DND-41 (cell line): ENCODE measurements at regions not wholly inside any gene's neighbourhood (a gene's known extent, or its start where the extent isn't known, plus 50 kb on each side); places are given as distances from the start of the nearest gene placed in this dataset.
"Not testable (repeated sequence)": the region's sequence is repeated elsewhere in the genome, so short reads cannot be mapped to it uniquely, and the experiment has no call there.

Experiments
- ATAC-seq: fragments of 200-7000 bp; cut with Tn5 transposase; 3 replicates; pipeline ENCODE4 v1.9.1; 2021; ENCODE audit warnings: low read depth; ENCODE audit not compliant: insufficient read depth
- DNase-seq: peaks from one replicate; pipeline ENCODE4 v3.0.0-alpha.2; 2020
- H2AFZ ChIP-seq: 2 replicates; pipeline ENCODE4 v1.6.0; 2012; ENCODE audit warnings: low read depth, low read length
- H3K27ac ChIP-seq: 2 replicates; pipeline ENCODE4 v1.5.1; 2012; ENCODE audit warnings: low read length, inconsistent platforms
- H3K27me3 ChIP-seq: fragments of 200-600 bp; sonication (generic); 2 replicates; pipeline ENCODE4 v1.6.0; 2012; ENCODE audit warnings: low read length, mild to moderate bottlenecking, inconsistent platforms; ENCODE audit not compliant: insufficient read depth, poor library complexity
- H3K36me3 ChIP-seq: 2 replicates; pipeline ENCODE4 v1.5.1; 2012; ENCODE audit warnings: low read length, inconsistent platforms; ENCODE audit not compliant: insufficient read depth
- H3K4me1 ChIP-seq: 2 replicates; pipeline ENCODE4 v1.5.1; 2012; ENCODE audit warnings: mild to moderate bottlenecking, low read length; ENCODE audit not compliant: insufficient read depth
- H3K4me2 ChIP-seq: 2 replicates; pipeline ENCODE4 v1.6.0; 2012; ENCODE audit warnings: mild to moderate bottlenecking, moderate library complexity, low read length, inconsistent platforms; ENCODE audit not compliant: insufficient read depth
- H3K4me3 ChIP-seq, 2 experiments: fragments of 200-600 bp in 1 of 2; shearing (Covaris generic) in 1 of 2; 2 replicates each; pipeline ENCODE4 v1.5.1; 2012 to 2016; ENCODE audit warnings: inconsistent platforms in 2 of 2, low read length in 2 of 2, mild to moderate bottlenecking in 2 of 2, low read depth in 1 of 2, moderate library complexity in 1 of 2
- H3K79me2 ChIP-seq: 2 replicates; pipeline ENCODE4 v1.6.0; 2012; ENCODE audit warnings: low read length, inconsistent platforms; ENCODE audit not compliant: insufficient read depth
- H3K9ac ChIP-seq: 2 replicates; pipeline ENCODE4 v1.6.0; 2012; ENCODE audit warnings: low read depth, mild to moderate bottlenecking, inconsistent platforms, low read length, moderate library complexity
- H3K9me3 ChIP-seq: 2 replicates; pipeline ENCODE4 v1.5.1; 2012; ENCODE audit warnings: low read length, moderate library complexity, mild to moderate bottlenecking, inconsistent platforms; ENCODE audit not compliant: insufficient read depth, severe bottlenecking
- H4K20me1 ChIP-seq: 2 replicates; pipeline ENCODE4 v1.6.0; 2012; ENCODE audit warnings: low read length; ENCODE audit not compliant: insufficient read depth

DNA sequence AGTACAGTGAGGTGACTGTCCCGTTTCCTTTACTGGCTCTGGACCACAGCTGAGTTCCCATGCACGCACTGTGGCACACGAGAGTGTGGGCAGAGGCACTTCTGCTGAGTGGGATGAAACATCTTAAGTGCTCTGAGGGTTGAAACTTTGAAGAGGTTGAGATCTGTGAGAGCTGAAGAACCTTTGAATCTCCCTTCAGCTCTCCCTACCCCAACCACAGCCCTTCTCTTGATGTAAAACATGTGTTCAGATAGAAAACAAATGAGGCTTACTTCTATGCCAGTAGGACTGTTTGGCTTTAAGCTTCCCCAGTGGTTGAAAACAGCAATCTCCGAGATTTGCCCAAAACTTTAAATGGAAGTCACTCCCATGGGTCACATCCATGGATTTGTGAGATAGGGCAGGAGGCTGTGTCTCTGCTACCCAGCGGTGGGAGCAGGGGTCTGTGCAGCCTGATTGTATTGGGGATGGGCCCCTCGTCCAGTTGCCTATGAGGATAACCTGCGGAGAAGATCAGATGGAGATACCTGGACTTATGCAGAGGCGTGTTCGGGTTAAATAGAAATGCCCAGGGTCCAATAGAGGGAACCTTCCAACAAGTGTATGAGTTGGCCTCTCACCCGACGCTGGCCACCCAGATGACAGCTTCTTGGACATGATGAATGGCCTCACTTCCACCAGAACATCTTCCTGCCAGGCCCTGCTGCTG, 178.0 kb upstream of the PLGLB2 start:
- H3K27ac ChIP-seq = not testable (repeated sequence)

DNA sequence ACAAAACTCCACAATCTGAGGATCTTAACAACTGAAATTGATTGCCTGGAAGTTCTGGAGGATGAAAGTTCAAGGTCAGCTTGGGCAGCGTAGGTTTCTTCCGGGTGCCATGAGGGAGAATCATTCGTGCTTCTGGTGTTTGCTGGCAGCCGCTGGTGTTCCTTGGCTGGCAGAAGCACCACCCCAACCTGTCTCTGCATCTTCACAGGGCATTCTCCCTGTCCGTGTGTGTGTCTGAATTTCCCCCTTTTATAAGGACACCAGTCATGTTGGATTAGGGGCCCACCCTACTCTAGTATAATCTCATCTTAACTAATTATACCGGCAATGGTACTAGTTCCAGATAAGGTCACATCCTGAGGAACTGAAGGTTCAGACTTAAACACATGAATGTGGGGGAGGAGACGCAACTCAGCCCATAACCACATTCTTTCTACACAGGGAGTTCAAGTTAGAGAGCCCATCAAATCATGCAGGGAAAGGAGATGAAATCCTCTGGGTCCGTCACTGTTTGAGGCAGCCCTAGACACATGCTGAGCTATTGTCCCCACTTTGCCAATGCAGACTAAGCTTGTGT, 175.9 kb upstream of the PLGLB2 start:
- H3K36me3 ChIP-seq, DNase-seq, H4K20me1 ChIP-seq, H3K4me1 ChIP-seq, H3K79me2 ChIP-seq, H3K9me3 ChIP-seq, H3K4me2 ChIP-seq, H3K9ac ChIP-seq, H3K27me3 ChIP-seq, H3K4me3 ChIP-seq, H2AFZ ChIP-seq, H3K27ac ChIP-seq, ATAC-seq: not testable (repeated sequence)

More for the DNA sequence above, 178.0 kb upstream of the PLGLB2 start:
- H3K9me3 ChIP-seq, H3K9ac ChIP-seq, H3K36me3 ChIP-seq, H3K4me3 ChIP-seq, H3K4me2 ChIP-seq, H3K79me2 ChIP-seq, H2AFZ ChIP-seq, H3K4me1 ChIP-seq, DNase-seq, H4K20me1 ChIP-seq, H3K27me3 ChIP-seq: not testable (repeated sequence)
- peak; percentile 81 for ATAC-seq

DNA sequence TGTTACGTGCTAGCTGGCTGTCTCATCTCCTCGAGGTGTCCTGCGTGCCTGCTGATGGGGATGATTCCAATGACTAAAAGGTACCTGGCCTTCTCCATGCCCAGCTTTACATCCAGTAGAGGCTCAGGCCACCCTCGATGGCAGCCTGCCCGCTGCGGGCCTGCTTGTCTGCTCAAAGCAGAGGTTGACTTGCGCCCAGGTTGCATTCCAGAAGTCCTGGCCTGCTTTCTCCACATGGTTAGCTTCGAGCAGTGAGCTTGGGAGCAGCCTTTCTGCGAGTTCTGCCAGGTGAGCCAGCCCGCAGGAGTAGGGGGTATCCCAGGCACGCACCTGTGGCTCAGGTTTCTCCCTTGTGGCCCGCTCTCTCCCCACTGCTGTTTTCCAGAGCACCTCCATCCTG, 175.0 kb upstream of the PLGLB2 start:
- not testable (repeated sequence) for H3K4me3 ChIP-seq, H3K27me3 ChIP-seq, H3K4me1 ChIP-seq, H3K36me3 ChIP-seq, H3K79me2 ChIP-seq, H3K27ac ChIP-seq, H4K20me1 ChIP-seq, DNase-seq, H3K9me3 ChIP-seq, H2AFZ ChIP-seq, ATAC-seq, H3K4me2 ChIP-seq, H3K9ac ChIP-seq

DNA sequence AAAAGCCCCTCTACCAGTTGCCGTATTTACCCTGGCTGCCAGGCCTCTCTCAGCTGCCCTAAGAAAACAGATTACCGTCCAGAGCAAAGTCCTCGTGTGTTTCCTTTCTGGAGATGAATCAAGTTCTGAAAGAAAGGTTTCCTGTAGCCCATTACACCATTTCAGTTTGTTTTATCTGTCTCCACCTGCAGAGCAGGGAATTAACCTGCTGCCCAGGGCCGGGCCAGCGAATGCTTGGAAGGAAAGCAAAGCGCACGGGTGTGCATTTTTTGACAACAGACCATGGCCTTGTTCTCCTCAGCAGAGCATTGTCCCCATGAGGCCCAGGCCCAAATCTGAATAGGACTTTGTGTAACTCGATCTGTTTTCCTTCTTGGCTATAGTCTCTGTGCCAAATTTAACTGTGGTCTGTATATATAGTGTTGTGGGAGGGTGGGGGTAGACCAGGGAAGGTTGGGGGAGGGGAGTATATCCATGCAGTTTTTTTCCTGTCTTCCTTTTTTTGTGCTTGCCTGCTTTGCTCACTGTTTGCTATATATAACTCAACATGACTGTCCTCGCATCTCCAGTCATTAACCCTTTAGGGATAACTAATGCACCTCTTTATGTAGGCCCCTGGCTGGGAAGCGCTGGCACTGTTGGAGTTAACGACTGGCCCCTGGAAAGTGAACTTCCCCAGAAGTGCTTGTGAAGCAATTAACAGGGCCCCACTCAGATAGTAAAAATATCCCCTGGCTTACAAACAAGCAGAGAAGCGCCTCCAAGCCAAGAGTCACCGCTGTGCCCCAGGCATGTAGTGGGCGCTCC, 174.3 kb upstream of the PLGLB2 start:
- H3K9ac ChIP-seq, H4K20me1 ChIP-seq, H3K9me3 ChIP-seq, H3K79me2 ChIP-seq, H3K27ac ChIP-seq, H3K4me3 ChIP-seq, H2AFZ ChIP-seq, DNase-seq, ATAC-seq, H3K4me1 ChIP-seq, H3K27me3 ChIP-seq, H3K36me3 ChIP-seq, H3K4me2 ChIP-seq: not testable (repeated sequence)

DNA sequence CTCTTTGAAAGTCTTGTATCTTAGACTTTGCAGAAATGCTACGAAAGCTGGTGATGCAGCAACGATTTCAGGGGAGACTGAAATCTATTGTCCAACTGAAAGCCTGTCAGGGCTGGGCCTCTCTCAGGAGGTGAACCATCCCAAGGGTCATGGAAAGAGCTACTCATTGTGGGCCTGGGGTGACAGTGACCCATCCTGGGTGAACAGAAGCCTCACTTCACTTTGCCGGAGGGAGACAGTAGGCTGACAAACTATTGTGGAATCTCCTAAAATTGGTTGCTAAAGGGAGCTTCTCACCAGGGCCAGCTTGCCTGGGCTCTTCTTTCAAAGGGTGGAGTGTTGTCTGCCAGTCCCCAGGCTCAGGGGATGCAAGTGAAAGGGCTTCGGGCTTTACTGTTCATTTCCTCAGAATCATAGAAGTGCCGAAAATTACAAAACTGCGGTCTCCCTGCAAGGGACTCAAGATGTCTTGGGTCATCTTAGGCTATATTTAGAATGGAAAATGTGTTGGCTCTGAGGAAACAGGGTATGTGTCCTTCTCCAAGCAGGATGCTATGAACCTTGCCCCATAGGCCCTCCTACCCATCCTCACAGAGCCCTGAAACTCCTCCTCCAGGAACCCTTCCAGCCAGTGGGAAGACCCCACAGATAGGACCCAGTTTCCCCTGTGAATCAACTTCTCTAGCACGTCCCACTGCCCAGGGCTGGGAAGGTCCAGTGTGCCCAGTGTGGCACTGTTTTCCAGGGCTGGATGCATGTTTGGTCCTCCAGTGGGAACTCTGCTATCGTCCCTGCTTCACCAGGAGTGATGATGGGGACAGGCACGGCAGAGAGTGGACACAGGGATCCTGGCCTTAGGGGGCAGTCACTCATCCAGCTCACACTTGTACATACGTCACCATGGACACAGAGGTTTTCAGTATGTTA, 173.4 kb upstream of the PLGLB2 start:
- H3K27ac ChIP-seq, H3K9me3 ChIP-seq, H3K27me3 ChIP-seq, H3K4me1 ChIP-seq, H3K79me2 ChIP-seq, ATAC-seq, H4K20me1 ChIP-seq, H3K4me2 ChIP-seq, H3K4me3 ChIP-seq, H3K36me3 ChIP-seq, DNase-seq, H3K9ac ChIP-seq, H2AFZ ChIP-seq: not testable (repeated sequence)

DNA sequence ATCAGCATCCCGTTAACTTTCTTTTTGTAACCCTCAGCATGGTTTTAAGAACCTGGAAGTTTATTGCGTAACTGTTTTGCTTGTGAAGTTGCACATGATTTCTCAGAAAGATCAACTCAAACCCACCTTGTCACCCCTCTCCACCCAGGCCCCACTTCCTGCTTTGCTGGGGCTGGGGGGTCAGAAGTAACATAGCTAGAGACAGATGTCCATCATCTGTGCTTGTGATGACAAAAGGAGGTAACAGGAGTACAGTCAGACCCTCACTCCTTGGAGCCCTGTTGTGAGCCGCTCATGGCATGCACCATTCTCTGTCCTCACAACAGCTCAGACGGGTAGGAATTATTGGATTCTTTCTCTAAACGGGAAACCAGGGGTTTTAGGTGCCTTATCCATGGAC, 172.7 kb upstream of the PLGLB2 start:
- not testable (repeated sequence) for H3K4me1 ChIP-seq, H4K20me1 ChIP-seq, H3K27me3 ChIP-seq, H3K9ac ChIP-seq, H3K4me2 ChIP-seq, H3K4me3 ChIP-seq, H3K36me3 ChIP-seq, H3K27ac ChIP-seq, H3K79me2 ChIP-seq, H2AFZ ChIP-seq, H3K9me3 ChIP-seq
- DNase-seq (peak; percentile 26), ATAC-seq (peak; percentile 50)

DNA sequence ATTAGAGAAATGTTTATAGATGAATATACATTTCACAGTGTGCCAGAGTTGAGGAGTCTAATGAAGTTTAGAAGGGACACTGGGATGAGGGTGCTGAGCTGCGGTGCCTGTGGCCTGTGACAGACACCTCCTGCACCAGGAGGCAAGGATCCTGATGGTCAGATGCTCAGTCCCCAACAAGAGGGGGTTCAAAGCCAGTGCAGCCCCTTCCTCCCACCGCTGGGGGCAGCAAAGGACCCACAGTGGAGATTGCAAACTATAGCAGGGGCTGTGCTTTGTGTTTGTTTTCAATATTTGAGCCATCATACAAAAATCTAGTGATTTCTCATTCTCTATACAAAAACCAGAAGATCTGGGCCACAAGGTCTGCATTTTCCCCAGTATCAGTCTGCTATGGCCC, 170.5 kb upstream of the PLGLB2 start:
- H3K79me2 ChIP-seq, H3K9me3 ChIP-seq, H3K27me3 ChIP-seq, H3K4me1 ChIP-seq, H4K20me1 ChIP-seq, H3K27ac ChIP-seq, H3K9ac ChIP-seq, H3K4me2 ChIP-seq, H2AFZ ChIP-seq, H3K36me3 ChIP-seq, DNase-seq, H3K4me3 ChIP-seq: not testable (repeated sequence)
- ATAC-seq = 0 out of 3 replicates have a peak, but pooled peaks have one; percentile 28
